ENCODE measurements at regions not wholly inside any gene's neighbourhood (a gene's known extent, or its start where the extent isn't known, plus 50 kb on each side); places are given as distances from the start of the nearest gene placed in this dataset.

DNA sequence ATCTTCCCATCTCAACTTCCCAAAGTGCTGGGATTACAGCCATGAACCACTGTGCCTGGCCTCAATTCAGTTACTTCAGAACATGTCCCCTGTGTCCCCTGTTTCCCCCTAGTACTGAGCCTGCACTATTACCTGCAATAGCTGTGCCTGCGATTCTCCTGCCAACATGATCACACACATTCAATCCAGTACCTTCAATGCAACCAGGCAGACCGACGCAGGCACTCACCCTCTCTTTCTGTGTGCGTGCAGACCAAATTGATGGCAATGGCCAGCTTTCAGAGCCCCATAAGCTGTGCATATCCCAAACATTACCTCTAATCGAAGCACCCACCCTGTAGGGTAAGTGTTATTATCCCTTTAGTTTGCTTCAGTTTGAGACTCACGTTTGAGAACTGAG, 73.0 kb upstream of the EPHB3 start:
- Mint-ChIP-seq H3K4me1 (no peaks in the 10 kb centered on the region), H3K9me3 (no peaks in the 10 kb centered on the region), H3K27me3 (ENCODE audit: low read depth) (peaks cover 57% of the 10 kb centered on the region)

GRCh38 chr3:184489268-184489841, 72.2 kb upstream of the EPHB3 start:
- H3K4me1 Mint-ChIP-seq = no peaks in the 10 kb centered on the region
- peaks cover 65% of the 10 kb centered on the region for H3K27me3 Mint-ChIP-seq (ENCODE audit: low read depth)
- no peaks in the 10 kb centered on the region for H3K9me3 Mint-ChIP-seq
- H3K27ac Mint-ChIP-seq = no peak overlapping the region
- H3K36me3 Mint-ChIP-seq (ENCODE audit: low read depth) = no peaks in the 10 kb centered on the region
- no peak for TF ChIP-seq CTCF (IDR thresholded peaks at IDR 0.05; ENCODE audit: unreplicated experiment in 3 of 3)
- no peak overlapping the region for H3K4me3 Mint-ChIP-seq

More for the DNA sequence above, 73.0 kb upstream of the EPHB3 start:
- Mint-ChIP-seq H3K36me3 (ENCODE audit: low read depth) (no peaks in the 10 kb centered on the region), H3K4me3 (no peak overlapping the region), H3K27ac (no peak overlapping the region)
- TF ChIP-seq CTCF (IDR thresholded peaks at IDR 0.05; ENCODE audit: unreplicated experiment in 3 of 3) = no peak

DNA sequence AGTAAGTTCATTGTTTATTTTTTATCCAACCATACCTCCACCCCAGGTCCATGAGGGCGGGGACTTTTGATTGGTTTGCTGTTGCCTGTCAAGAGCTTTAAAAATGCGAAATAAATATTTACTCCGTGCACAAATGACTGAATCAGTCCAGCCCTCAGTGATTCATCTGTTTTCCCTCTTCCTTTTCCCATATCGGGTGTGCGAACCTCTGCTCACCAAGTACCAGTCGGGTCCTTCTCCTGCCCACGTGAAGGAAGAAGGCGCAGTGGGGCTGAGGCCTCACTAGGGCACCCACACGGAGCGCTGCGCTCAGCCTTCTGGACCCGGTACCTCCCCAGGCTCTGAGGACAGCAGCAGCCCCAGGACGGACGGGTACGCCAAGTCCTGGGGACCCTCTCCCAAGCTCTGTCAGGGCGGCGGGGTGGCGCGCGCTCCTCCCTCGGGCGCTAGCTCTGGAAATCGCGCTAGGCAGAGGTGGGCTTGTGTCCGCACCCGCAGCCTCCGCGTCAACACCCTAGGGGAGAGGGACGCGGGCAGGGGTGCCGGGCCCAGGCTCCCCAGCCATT, 70.5 kb upstream of the EPHB3 start:
- H3K27me3 Mint-ChIP-seq (ENCODE audit: low read depth) = peaks cover 68% of the 10 kb centered on the region
- no peaks in the 10 kb centered on the region for H3K36me3 Mint-ChIP-seq (ENCODE audit: low read depth)
- H3K27ac Mint-ChIP-seq = no peak overlapping the region
- no peaks in the 10 kb centered on the region for H3K9me3 Mint-ChIP-seq
- no peak for TF ChIP-seq CTCF (IDR thresholded peaks at IDR 0.05; ENCODE audit: unreplicated experiment in 3 of 3)
- H3K4me3 Mint-ChIP-seq = no peak overlapping the region
- H3K4me1 Mint-ChIP-seq = no peaks in the 10 kb centered on the region

GRCh38 chr3:184491867-184492615, 69.5 kb upstream of the EPHB3 start:
- H3K36me3 Mint-ChIP-seq (ENCODE audit: low read depth) = no peaks in the 10 kb centered on the region
- no peaks in the 10 kb centered on the region for H3K9me3 Mint-ChIP-seq
- peaks cover 2% of the 10 kb centered on the region for H3K4me1 Mint-ChIP-seq
- no peak overlapping the region for H3K27ac Mint-ChIP-seq
- H3K27me3 Mint-ChIP-seq (ENCODE audit: low read depth) = peaks cover 68% of the 10 kb centered on the region
- H3K4me3 Mint-ChIP-seq = no peak overlapping the region
- no peak for TF ChIP-seq CTCF (IDR thresholded peaks at IDR 0.05; ENCODE audit: unreplicated experiment in 3 of 3)

- Mint-ChIP-seq H3K36me3 (ENCODE audit: low read depth) (no peaks in the 10 kb centered on the region), H3K27ac (no peak overlapping the region), H3K4me1 (peaks cover 20% of the 10 kb centered on the region), H3K9me3 (peaks cover 6% of the 10 kb centered on the region), H3K4me3 (peak overlapping the region in 1 of 3 experiments; percentile 33), H3K27me3 (ENCODE audit: low read depth) (peaks cover 28% of the 10 kb centered on the region)
- TF ChIP-seq CTCF (IDR thresholded peaks at IDR 0.05; ENCODE audit: unreplicated experiment in 3 of 3) = no peak
Observed at GRCh38 chr3:184496933-184497332, 64.7 kb upstream of the EPHB3 start.
